Sigmoid colon (tissue), 4 donors: ENCODE measurements at regions not wholly inside any gene's neighbourhood (a gene's known extent, or its start where the extent isn't known, plus 50 kb on each side); places are given as distances from the start of the nearest gene placed in this dataset.

ENCODE experiments used
- EP300 ChIP-seq, 4 donors: sonication (generic); formaldehyde crosslinking; IDR thresholded peaks; one replicate each; pipeline ENCODE4 v1.6.1; 2017; ENCODE audit warnings: antibody characterized with exemption in 4 of 4
- POLR2A ChIP-seq, 2 donors: fragments of 450-650 bp; IDR thresholded peaks; one replicate each; pipeline ENCODE4 v1.6.1; 2016; ENCODE audit warnings: antibody characterized with exemption in 2 of 2, mild to moderate bottlenecking in 2 of 2, moderate library complexity in 2 of 2
- POLR2AphosphoS5 ChIP-seq, 4 donors: sonication (generic); formaldehyde crosslinking; IDR thresholded peaks; one replicate each; pipeline ENCODE4 v1.6.1; 2017; ENCODE audit warnings: antibody characterized with exemption in 4 of 4
- TF ChIP-seq, protein P1 (sequence below), 4 experiments: fragments of 450-650 bp in 3 of 4; fragments of 200-600 bp in 1 of 4; IDR thresholded peaks; one replicate each; pipeline ENCODE4 v1.5.1; 2016 to 2019; ENCODE audit warnings: antibody characterized with exemption in 4 of 4, mild to moderate bottlenecking in 3 of 4, moderate library complexity in 2 of 4

DNA sequence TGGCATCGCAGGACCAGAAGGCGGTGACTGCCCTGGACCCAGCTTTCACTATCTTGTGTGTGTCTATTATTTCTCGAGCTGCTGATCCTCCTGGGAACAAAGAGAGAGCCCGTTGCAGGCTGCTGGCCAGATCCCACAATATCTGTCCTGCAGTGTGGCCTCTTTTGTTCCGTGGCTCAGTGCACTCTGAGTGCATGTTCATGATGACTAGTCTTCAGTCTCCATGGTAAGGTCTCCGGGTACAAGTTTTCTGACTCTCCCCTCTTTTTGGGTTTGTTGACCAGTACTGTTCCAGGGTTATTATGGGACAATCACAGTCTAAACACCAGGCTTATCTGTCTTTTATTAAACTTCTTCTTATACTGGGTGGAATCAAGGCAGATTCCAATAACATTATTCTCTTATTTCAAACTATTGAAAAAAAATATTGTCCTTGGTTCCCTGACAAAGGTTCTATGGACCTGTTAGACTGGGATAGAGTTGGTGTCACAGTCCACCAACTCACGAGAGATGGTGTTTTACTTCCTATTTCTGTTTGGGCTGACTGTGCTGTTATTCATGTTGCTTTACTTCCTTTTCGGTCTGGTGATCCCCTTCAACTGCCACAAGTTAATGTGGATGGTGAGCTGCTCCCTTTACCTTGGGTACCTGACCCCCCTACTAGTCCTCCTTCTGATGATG is 192.9 kb upstream of the ALG10B start:
- TF ChIP-seq, protein P1, sequence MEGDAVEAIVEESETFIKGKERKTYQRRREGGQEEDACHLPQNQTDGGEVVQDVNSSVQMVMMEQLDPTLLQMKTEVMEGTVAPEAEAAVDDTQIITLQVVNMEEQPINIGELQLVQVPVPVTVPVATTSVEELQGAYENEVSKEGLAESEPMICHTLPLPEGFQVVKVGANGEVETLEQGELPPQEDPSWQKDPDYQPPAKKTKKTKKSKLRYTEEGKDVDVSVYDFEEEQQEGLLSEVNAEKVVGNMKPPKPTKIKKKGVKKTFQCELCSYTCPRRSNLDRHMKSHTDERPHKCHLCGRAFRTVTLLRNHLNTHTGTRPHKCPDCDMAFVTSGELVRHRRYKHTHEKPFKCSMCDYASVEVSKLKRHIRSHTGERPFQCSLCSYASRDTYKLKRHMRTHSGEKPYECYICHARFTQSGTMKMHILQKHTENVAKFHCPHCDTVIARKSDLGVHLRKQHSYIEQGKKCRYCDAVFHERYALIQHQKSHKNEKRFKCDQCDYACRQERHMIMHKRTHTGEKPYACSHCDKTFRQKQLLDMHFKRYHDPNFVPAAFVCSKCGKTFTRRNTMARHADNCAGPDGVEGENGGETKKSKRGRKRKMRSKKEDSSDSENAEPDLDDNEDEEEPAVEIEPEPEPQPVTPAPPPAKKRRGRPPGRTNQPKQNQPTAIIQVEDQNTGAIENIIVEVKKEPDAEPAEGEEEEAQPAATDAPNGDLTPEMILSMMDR (IDR thresholded peaks at IDR 0.05): no peak
- no peak for TF ChIP-seq POLR2AphosphoS5 (IDR thresholded peaks at IDR 0.05)
- no peak for TF ChIP-seq POLR2A (IDR thresholded peaks at IDR 0.05)
- TF ChIP-seq EP300 (IDR thresholded peaks at IDR 0.05): no peak
